Activated CD4-positive, CD25-positive, alpha-beta regulatory T cell treated with anti-CD3 and anti-CD28 coated beads, Interleukin-2, amount 50 U/mL, for 72 hours (primary cell): ENCODE measurements at regions not wholly inside any gene's neighbourhood (a gene's known extent, or its start where the extent isn't known, plus 50 kb on each side); places are given as distances from the start of the nearest gene placed in this dataset.

Experiments used
- DNase-seq: peaks from one replicate; pipeline ENCODE4 v3.0.0; 2021

- no peak for DNase-seq
Observed at GRCh38 chr9:135198144-135198543, 110.7 kb downstream of the OLFM1 start.

- DNase-seq: no peak
Observed at GRCh38 chr9:135198586-135199285, 111.3 kb downstream of the OLFM1 start.

GRCh38 chr9:135199489-135199888 is 112.0 kb downstream of the OLFM1 start:
- DNase-seq: no peak

- no peak for DNase-seq
Observed at GRCh38 chr9:135201711-135202110, 114.2 kb downstream of the OLFM1 start.

- no peak for DNase-seq
Observed at GRCh38 chr9:135204177-135204576, 116.7 kb downstream of the OLFM1 start.

GRCh38 chr9:135209136-135209535 is 121.7 kb downstream of the OLFM1 start:
- no peak for DNase-seq

- no peak for DNase-seq
Observed at GRCh38 chr9:135209852-135210251, 122.4 kb downstream of the OLFM1 start.

- no peak for DNase-seq
Observed at GRCh38 chr9:135210676-135211523, 123.4 kb downstream of the OLFM1 start.

- no peak for DNase-seq
Observed at GRCh38 chr9:135211524-135211890, 124.0 kb downstream of the OLFM1 start.

GRCh38 chr9:135212961-135213360 is 125.5 kb downstream of the OLFM1 start:
- DNase-seq: no peak

GRCh38 chr9:135213566-135213965 is 126.1 kb downstream of the OLFM1 start:
- no peak for DNase-seq

- DNase-seq: no peak
Observed at GRCh38 chr9:135214054-135214640, 126.7 kb downstream of the OLFM1 start.

- no peak for DNase-seq
Observed at GRCh38 chr9:135214706-135215105, 127.2 kb downstream of the OLFM1 start.

GRCh38 chr9:135215571-135216161 is 128.2 kb downstream of the OLFM1 start:
- no peak for DNase-seq

GRCh38 chr9:135216236-135216635 is 128.8 kb downstream of the OLFM1 start:
- DNase-seq: no peak

GRCh38 chr9:135216791-135217441 is 129.4 kb downstream of the OLFM1 start:
- no peak for DNase-seq

GRCh38 chr9:135217836-135218235 is 130.4 kb downstream of the OLFM1 start:
- no peak for DNase-seq

GRCh38 chr9:135218331-135219225 is 131.1 kb downstream of the OLFM1 start:
- DNase-seq: no peak

- DNase-seq: no peak
Observed at GRCh38 chr9:135219676-135220600, 132.5 kb downstream of the OLFM1 start.
